Calu3 (cell line): ENCODE measurements at regions not wholly inside any gene's neighbourhood (a gene's known extent, or its start where the extent isn't known, plus 50 kb on each side); places are given as distances from the start of the nearest gene placed in this dataset.

Experiments used
- BruUV-seq: library from RNA; stranded (reverse); fragments of 400-500 nt; replicated peaks from 2 replicates; lab custom pipeline; 2021; lab: Mats Ljungman, UMichigan
- CTCF ChIA-PET: fragments of 300-600 bp; sonication (Branson Sonifier 250); formaldehyde crosslinking; loops from one replicate; lab custom pipeline; 2022; ENCODE audit warnings: antibody characterized with exemption; lab: Charles Lee
- DNase-seq: peaks from one replicate; pipeline ENCODE4 v3.0.0; 2022
- H3K27ac Mint-ChIP-seq: one replicate; pipeline ENCODE4 v1.8.0; 2022; ENCODE audit warnings: mixed read lengths; ENCODE audit not compliant: unreplicated experiment
- H3K27me3 Mint-ChIP-seq: one replicate; pipeline ENCODE4 v1.8.0; 2022; ENCODE audit warnings: mixed read lengths; ENCODE audit not compliant: unreplicated experiment
- H3K36me3 Mint-ChIP-seq: one replicate; pipeline ENCODE4 v1.8.0; 2022; ENCODE audit warnings: mild to moderate bottlenecking, moderate library complexity, mixed read lengths; ENCODE audit not compliant: insufficient read depth, unreplicated experiment
- H3K4me1 Mint-ChIP-seq: one replicate; pipeline ENCODE4 v1.8.0; 2022; ENCODE audit warnings: mild to moderate bottlenecking, low read depth, mixed read lengths; ENCODE audit not compliant: unreplicated experiment
- H3K4me3 Mint-ChIP-seq: one replicate; pipeline ENCODE4 v1.8.0; 2022; ENCODE audit warnings: mild to moderate bottlenecking, low read depth, moderate library complexity, mixed read lengths; ENCODE audit not compliant: unreplicated experiment
- H3K9me3 Mint-ChIP-seq: one replicate; pipeline ENCODE4 v1.8.0; 2022; ENCODE audit warnings: low read depth, mixed read lengths; ENCODE audit not compliant: unreplicated experiment
- CTCF ChIP-seq: fragments of 200-600 bp; IDR thresholded peaks from one replicate; pipeline ENCODE4 v1.8.0; 2022; ENCODE audit warnings: antibody characterized with exemption; ENCODE audit not compliant: unreplicated experiment
- intact Hi-C: fragments of 100-400 bp; cut with micrococcal nuclease; formaldehyde crosslinking; loops from one replicate; pipeline ENCODE4 v1.10.0; 2022; ENCODE audit not compliant: unreplicated experiment

DNA sequence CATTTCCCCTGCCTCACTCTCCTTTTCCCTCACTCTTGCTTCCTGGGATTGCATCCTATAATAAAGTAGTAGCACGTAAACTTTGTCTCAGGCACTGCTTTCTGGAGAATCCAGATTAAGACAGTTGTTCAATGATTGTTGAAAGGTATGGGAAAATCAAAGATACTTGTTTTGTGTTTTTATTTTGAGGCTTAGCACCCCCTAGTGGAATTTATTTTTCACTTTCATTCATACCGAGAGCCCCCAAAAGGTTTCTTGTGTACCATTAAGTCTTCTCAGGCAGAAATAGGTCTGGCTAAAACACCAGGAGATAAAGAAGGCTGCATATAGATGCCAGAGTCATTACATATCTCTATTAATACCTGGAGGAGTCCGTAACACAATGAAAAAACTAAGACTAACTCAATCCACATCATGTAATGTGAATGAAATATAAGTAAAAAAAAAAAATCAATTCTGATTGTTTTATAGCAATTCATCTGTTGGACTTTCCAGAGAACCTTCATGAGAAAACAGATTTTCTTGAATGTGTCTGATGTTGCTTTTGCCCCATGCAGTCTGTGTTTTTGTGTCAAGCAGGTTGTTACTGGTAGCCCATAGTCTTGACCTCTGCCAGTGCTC, 103.5 kb downstream of the RPE65 start:
- BruUV-seq: no TSS peak
- peak; percentile 25 for TF ChIP-seq CTCF
- Mint-ChIP-seq H3K27me3 (no peaks in the 10 kb centered on the region), H3K27ac (peak overlapping the region; percentile 30), H3K9me3 (no peaks in the 10 kb centered on the region), H3K4me3 (no peak overlapping the region), H3K4me1 (peaks cover 12% of the 10 kb centered on the region), H3K36me3 (no peaks in the 10 kb centered on the region)
- CTCF ChIA-PET: interaction anchor here (0.8 to 0.9 kb wide), 4 partner anchors 15 to 226 kb away, joined by 3 to 6 read pairs (median 4); no protein-coding TSS in a partner anchor
- intact Hi-C loops: no loop called here
- no peak for DNase-seq

GRCh38 chr1:68344208-68344607, 105.5 kb downstream of the RPE65 start:
- no TSS peak for BruUV-seq
- no peak for TF ChIP-seq CTCF
- CTCF ChIA-PET: no interaction called here
- Mint-ChIP-seq H3K27ac (peak overlapping the region; percentile 91), H3K36me3 (no peaks in the 10 kb centered on the region), H3K4me1 (peaks cover 12% of the 10 kb centered on the region), H3K9me3 (no peaks in the 10 kb centered on the region), H3K27me3 (no peaks in the 10 kb centered on the region), H3K4me3 (no peak overlapping the region)
- DNase-seq: no peak
- intact Hi-C loops: loop anchor here (1.0 to 5.0 kb wide), 2 partner anchors 40 to 98 kb away; no protein-coding TSS in a partner anchor

- Mint-ChIP-seq H3K4me3 (no peak overlapping the region), H3K27ac (no peak overlapping the region), H3K27me3 (no peaks in the 10 kb centered on the region), H3K4me1 (peaks cover 12% of the 10 kb centered on the region), H3K9me3 (no peaks in the 10 kb centered on the region), H3K36me3 (no peaks in the 10 kb centered on the region)
- BruUV-seq: no TSS peak
- no peak for DNase-seq
- TF ChIP-seq CTCF: no peak
- CTCF ChIA-PET: no interaction called here
- intact Hi-C loops: loop anchor here (5.0 kb wide), 1 partner anchor 101 kb away; no protein-coding TSS in a partner anchor
Measured at GRCh38 chr1:68340951-68341350, 108.6 kb upstream of the WLS start.

- H3K4me3 Mint-ChIP-seq: no peak overlapping the region
- H3K27me3 Mint-ChIP-seq: no peaks in the 10 kb centered on the region
- TF ChIP-seq CTCF: no peak
- peaks cover 10% of the 10 kb centered on the region for H3K4me1 Mint-ChIP-seq
- no peaks in the 10 kb centered on the region for H3K36me3 Mint-ChIP-seq
- CTCF ChIA-PET: no interaction called here
- no peak for DNase-seq
- BruUV-seq: no TSS peak
- intact Hi-C loops: no loop called here
- no peaks in the 10 kb centered on the region for H3K9me3 Mint-ChIP-seq
- H3K27ac Mint-ChIP-seq: no peak overlapping the region
Measured at GRCh38 chr1:68339505-68339904, 107.2 kb upstream of the WLS start.
